ENCODE measurements at regions not wholly inside any gene's neighbourhood (a gene's known extent, or its start where the extent isn't known, plus 50 kb on each side); places are given as distances from the start of the nearest gene placed in this dataset.
"Not testable (repeated sequence)": the region's sequence is repeated elsewhere in the genome, so short reads cannot be mapped to it uniquely, and the experiment has no call there.

DNA sequence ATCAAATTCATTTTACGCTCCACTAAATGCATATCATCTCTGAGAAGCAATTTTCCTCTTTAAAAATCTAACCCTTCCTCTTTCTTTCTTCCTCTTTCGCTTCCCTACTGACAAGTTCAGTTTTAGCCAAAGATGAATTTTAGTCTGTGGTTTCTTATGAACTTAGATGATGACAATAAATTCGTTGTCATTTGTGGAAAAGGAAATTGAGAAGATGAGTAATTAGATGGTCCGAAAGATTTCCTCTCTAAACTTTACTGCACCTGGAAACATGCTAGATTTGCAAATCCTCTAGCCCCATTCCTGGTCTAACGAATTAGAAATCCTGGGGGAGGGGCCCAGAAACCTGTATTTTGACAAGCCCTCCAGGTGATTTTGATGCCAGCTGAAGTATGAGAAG lies 855.4 kb upstream of the CHORDC1 start:
- TF ChIP-seq, protein P1, sequence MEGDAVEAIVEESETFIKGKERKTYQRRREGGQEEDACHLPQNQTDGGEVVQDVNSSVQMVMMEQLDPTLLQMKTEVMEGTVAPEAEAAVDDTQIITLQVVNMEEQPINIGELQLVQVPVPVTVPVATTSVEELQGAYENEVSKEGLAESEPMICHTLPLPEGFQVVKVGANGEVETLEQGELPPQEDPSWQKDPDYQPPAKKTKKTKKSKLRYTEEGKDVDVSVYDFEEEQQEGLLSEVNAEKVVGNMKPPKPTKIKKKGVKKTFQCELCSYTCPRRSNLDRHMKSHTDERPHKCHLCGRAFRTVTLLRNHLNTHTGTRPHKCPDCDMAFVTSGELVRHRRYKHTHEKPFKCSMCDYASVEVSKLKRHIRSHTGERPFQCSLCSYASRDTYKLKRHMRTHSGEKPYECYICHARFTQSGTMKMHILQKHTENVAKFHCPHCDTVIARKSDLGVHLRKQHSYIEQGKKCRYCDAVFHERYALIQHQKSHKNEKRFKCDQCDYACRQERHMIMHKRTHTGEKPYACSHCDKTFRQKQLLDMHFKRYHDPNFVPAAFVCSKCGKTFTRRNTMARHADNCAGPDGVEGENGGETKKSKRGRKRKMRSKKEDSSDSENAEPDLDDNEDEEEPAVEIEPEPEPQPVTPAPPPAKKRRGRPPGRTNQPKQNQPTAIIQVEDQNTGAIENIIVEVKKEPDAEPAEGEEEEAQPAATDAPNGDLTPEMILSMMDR (IDR thresholded peaks at IDR 0.05; ENCODE audit: low read depth, low read length) = no peak
- no peak overlapping the region for H3K27ac ChIP-seq
- no peaks in the 10 kb centered on the region for H3K9me3 ChIP-seq (ENCODE audit: severe bottlenecking)
- H3K27me3 ChIP-seq (ENCODE audit: insufficient read depth, low read depth, severe bottlenecking) = no peaks in the 10 kb centered on the region
- H3K36me3 ChIP-seq = no peaks in the 10 kb centered on the region
- no peak for DNase-seq
- no peak overlapping the region for H3K4me3 ChIP-seq (ENCODE audit: low read depth, low read length)

DNA sequence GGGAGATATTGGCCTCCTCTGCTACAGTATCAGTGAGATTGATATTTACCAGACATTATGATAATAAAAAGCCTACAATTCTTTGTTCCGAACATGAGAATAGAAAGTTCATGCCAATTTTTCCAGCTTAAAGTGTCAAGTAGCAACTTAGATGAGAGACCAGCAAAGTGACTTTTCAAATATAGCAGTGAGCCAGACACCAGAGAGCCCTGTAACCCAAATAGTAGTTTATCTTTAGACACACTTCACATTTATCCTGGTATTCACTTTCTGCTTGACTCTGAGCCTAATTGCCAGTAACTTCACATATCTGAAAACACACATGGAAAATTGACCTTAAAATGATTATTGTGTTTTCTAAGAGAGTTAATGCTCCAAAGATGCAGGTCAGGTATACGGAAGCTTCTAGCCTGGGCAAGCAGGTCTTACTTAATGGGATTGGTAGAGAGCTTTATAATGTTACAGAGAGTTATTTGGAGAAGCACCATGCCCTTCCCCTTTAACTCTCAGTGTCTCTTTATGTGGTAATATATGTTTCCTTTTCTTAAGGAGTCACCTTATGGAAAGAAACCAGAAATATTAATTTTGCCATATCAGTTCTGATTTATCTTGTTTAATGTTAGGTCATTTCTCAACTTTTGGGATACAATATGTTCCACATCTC lies 852.3 kb upstream of the CHORDC1 start:
- DNase-seq = no peak
- Histone ChIP-seq H3K27ac (no peak overlapping the region), H3K36me3 (no peaks in the 10 kb centered on the region), H3K27me3 (ENCODE audit: insufficient read depth, low read depth, severe bottlenecking) (no peaks in the 10 kb centered on the region), H3K4me3 (ENCODE audit: low read depth, low read length) (no peak overlapping the region), H3K9me3 (ENCODE audit: severe bottlenecking) (peaks cover 2% of the 10 kb centered on the region)
- TF ChIP-seq, protein P1 (IDR thresholded peaks at IDR 0.05; ENCODE audit: low read depth, low read length) = no peak

DNA sequence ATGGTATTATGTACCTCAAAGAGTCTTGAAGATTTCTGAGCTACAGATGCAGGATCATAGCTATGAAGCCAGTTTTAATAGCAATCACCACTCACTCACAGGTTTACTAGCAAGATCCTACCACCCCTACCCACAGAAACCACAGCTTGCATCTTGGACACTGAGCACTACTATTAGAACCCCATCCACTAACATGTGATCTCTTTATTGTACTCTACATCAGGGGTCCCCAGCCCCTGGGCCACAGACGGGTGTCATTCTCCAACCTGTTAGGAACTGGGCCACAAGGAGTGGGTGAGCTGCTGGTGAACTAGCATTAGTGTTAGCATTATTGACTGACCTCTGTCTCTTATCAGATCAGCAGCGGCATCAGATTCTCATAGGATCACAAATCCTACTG lies 844.8 kb upstream of the CHORDC1 start:
- Histone ChIP-seq H3K36me3 (no peaks in the 10 kb centered on the region), H3K4me3 (ENCODE audit: low read depth, low read length) (no peak overlapping the region), H3K9me3 (ENCODE audit: severe bottlenecking) (peaks cover 2% of the 10 kb centered on the region), H3K27me3 (ENCODE audit: insufficient read depth, low read depth, severe bottlenecking) (no peaks in the 10 kb centered on the region), H3K27ac (no peak overlapping the region)
- TF ChIP-seq, protein P1 (IDR thresholded peaks at IDR 0.05; ENCODE audit: low read depth, low read length) = no peak
- no peak for DNase-seq

DNA sequence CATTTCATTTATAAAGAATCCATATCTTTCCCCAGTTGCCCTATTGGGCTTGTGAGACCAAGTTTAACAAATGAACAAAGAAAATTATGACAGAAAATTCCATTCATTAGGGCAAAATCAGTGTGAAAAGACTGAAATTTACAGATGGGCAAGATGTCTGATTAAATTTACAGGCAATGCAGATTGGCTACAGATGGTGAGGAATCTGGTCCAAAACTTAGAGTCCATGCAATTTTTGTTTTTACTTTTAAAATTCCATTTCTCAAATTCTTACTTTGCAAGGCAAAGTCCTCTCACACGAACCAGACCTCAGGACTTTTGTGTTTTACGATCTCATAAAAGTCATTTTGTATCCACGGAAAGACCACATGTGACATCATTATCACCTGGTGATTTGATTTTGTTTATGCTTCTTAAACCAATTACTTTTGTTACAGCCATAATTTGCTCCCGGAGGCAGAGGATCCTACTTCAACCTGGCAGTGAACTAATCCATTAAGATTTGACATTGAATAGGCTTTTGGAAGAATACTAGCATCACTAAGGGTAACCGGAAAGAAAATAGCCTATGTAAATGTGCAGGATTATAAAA lies 843.7 kb upstream of the CHORDC1 start:
- no peak overlapping the region for H3K4me3 ChIP-seq (ENCODE audit: low read depth, low read length)
- H3K36me3 ChIP-seq = no peaks in the 10 kb centered on the region
- H3K9me3 ChIP-seq (ENCODE audit: severe bottlenecking) = no peaks in the 10 kb centered on the region
- no peaks in the 10 kb centered on the region for H3K27me3 ChIP-seq (ENCODE audit: insufficient read depth, low read depth, severe bottlenecking)
- no peak overlapping the region for H3K27ac ChIP-seq
- TF ChIP-seq, protein P1 (IDR thresholded peaks at IDR 0.05; ENCODE audit: low read depth, low read length) = no peak
- DNase-seq = no peak

DNA sequence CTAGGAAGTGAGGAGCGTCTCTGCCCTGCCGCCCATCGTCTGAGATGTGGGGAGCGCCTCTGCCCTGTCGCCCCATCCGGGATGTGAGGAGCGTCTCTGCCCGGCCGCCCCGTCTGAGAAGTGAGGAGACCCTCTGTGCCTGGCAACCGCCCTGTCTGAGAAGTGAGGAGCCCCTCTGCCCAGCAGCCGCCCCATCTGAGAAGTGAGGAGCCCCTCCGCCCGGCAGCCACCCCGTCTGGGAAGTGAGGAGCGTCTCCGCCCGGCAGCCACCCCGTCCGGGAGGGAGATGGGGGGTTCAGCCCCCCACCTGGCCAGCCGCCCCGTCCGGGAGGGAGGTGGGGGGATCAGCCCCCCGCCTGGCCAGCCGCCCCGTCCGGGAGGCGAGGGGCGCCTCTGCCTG lies 840.5 kb upstream of the CHORDC1 start:
- not testable (repeated sequence) for H3K36me3 ChIP-seq; H3K4me3 ChIP-seq (ENCODE audit: low read depth, low read length); H3K27ac ChIP-seq; H3K9me3 ChIP-seq (ENCODE audit: severe bottlenecking); DNase-seq; H3K27me3 ChIP-seq (ENCODE audit: insufficient read depth, low read depth, severe bottlenecking)

DNA sequence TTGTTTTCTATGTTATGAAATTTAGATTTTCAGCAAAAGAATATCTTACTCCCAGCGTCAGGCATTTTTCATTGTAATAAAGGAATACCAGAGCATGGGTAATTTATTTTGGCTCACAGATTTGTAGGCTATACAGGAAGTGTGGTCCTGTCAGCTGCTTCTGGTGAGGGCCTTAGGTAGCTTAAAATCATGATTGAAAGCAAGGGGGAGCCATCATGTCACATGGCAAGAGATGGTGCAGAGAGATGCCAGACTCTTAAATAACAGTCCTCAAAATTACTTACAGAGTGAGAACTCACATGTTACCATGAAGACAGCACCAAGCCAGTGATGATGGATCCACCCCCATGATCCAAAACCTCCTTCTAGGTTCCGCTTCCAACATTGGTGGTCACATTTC lies 825.0 kb upstream of the CHORDC1 start:
- Histone ChIP-seq H3K27ac (no peak overlapping the region), H3K9me3 (ENCODE audit: severe bottlenecking) (no peaks in the 10 kb centered on the region), H3K27me3 (ENCODE audit: insufficient read depth, low read depth, severe bottlenecking) (no peaks in the 10 kb centered on the region), H3K36me3 (no peaks in the 10 kb centered on the region), H3K4me3 (ENCODE audit: low read depth, low read length) (no peak overlapping the region)
- DNase-seq = no peak
- TF ChIP-seq, protein P1 (IDR thresholded peaks at IDR 0.05; ENCODE audit: low read depth, low read length) = no peak

All from WERI-Rb-1 (cell line).